ENCODE measurements at regions not wholly inside any gene's neighbourhood (a gene's known extent, or its start where the extent isn't known, plus 50 kb on each side); places are given as distances from the start of the nearest gene placed in this dataset.

- no peak for TF ChIP-seq CHD7 (IDR thresholded peaks at IDR 0.05; ENCODE audit: insufficient replicate concordance, low read length)
- TF ChIP-seq EGR1 (IDR thresholded peaks at IDR 0.05; ENCODE audit: borderline replicate concordance, low read depth, low read length) = no peak
- no peak for TF ChIP-seq CBX5 (IDR thresholded peaks at IDR 0.05; ENCODE audit: low read depth, low read length)
- no peak for TF ChIP-seq BCL11A (IDR thresholded peaks at IDR 0.05; ENCODE audit: low read depth in 2 of 2, low read length in 2 of 2)
- TF ChIP-seq CHD1 (IDR thresholded peaks at IDR 0.05; ENCODE audit: low read depth, low read length) = no peak
- no peak for TF ChIP-seq POLR2A (IDR thresholded peaks at IDR 0.05; ENCODE audit: control extremely low read depth in 1 of 2, low read depth in 2 of 2, low read length in 2 of 2)
- TF ChIP-seq MAFK (IDR thresholded peaks at IDR 0.05; ENCODE audit: low read depth, low read length) = no peak
- no peak for TF ChIP-seq SUZ12 (IDR thresholded peaks at IDR 0.05; ENCODE audit: low read length)
- no peak for TF ChIP-seq JUN (IDR thresholded peaks at IDR 0.05; ENCODE audit: low read depth, low read length)
- no peak for TF ChIP-seq POU5F1 (IDR thresholded peaks at IDR 0.05; ENCODE audit: low read depth, low read length)
- TF ChIP-seq HDAC6 (IDR thresholded peaks at IDR 0.05; ENCODE audit: low read depth, low read length) = no peak
- no peak for TF ChIP-seq TCF12 (IDR thresholded peaks at IDR 0.05; ENCODE audit: low read depth, low read length)
- TF ChIP-seq ZNF274 (IDR thresholded peaks at IDR 0.05; ENCODE audit: borderline replicate concordance, extremely low read depth, low read length) = no peak
Measured at GRCh38 chrX:117063224-117063623, 600.4 kb upstream of the CT83 start (continued).

All from H1 (cell line).